ENCODE measurements at regions not wholly inside any gene's neighbourhood (a gene's known extent, or its start where the extent isn't known, plus 50 kb on each side); places are given as distances from the start of the nearest gene placed in this dataset.

DNA sequence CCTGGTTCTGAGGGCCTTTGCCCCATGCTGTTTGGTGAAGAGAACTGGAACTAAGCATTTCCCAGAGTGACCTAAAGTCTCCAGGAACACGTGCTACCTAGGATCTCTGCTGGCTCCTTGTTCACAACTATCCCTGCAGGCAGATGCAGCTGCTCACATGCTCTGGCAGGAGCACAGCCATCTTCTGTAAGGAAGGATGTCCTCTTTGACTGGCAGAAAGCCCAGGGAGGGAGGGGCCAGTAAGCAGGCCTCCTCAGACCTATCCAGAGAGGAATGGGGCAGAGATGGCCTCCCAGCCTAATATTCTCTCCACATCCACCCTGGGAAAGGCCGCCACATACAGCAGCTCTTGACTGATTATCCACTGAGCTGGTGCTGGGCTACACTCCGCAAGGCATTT lies 142.8 kb upstream of the EOLA2 start:
- Histone ChIP-seq H3K27me3 (no peaks in the 10 kb centered on the region), H3K9me3 (no peaks in the 10 kb centered on the region), H3K4me1 (ENCODE audit: control insufficient read depth in 1 of 2, insufficient read depth in 1 of 2, low read depth in 1 of 2, low read length in 1 of 2) (no peaks in the 10 kb centered on the region), H3K27ac (no peak overlapping the region), H3K4me3 (ENCODE audit: low read depth in 1 of 2, low read length in 1 of 2) (no peak overlapping the region), H3K36me3 (no peaks in the 10 kb centered on the region)
- TF ChIP-seq, protein P1, sequence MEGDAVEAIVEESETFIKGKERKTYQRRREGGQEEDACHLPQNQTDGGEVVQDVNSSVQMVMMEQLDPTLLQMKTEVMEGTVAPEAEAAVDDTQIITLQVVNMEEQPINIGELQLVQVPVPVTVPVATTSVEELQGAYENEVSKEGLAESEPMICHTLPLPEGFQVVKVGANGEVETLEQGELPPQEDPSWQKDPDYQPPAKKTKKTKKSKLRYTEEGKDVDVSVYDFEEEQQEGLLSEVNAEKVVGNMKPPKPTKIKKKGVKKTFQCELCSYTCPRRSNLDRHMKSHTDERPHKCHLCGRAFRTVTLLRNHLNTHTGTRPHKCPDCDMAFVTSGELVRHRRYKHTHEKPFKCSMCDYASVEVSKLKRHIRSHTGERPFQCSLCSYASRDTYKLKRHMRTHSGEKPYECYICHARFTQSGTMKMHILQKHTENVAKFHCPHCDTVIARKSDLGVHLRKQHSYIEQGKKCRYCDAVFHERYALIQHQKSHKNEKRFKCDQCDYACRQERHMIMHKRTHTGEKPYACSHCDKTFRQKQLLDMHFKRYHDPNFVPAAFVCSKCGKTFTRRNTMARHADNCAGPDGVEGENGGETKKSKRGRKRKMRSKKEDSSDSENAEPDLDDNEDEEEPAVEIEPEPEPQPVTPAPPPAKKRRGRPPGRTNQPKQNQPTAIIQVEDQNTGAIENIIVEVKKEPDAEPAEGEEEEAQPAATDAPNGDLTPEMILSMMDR (IDR thresholded peaks at IDR 0.05): no peak

DNA sequence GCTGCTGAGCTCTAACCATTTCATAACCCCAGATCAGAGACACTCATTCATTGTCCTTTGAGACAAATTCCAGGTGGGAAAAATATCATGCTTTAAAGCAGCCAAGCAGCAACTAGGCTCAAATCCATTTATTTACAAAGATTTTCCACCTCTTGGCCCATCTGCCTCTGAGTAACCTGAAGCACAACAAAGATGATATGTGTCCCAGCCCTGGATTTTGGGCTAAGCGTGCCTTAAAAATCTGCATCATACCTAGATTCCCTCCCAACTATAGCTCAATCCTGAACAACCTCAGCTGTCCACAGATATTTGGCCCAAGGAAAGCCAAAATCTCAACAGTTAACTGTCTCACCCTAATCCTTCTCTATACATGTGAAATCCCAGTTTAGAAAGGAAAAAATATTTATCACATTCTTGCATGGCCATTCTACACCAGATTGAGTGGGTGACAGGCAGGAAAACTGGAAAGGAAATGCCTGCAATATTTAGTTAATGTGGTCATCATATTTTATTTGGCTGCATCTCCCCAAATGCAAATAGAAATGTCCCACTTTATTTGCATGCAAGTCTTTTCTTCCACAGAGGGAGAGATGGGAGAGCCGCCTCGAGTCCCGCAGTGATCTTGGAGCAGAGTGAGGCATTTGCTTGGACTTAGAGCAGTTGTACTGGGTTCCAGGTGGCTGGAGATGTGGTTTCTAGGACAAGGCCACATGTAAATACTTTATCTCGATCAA lies 146.4 kb upstream of the EOLA2 start:
- no peaks in the 10 kb centered on the region for H3K4me1 ChIP-seq (ENCODE audit: control insufficient read depth in 1 of 2, insufficient read depth in 1 of 2, low read depth in 1 of 2, low read length in 1 of 2)
- no peak overlapping the region for H3K27ac ChIP-seq
- H3K9me3 ChIP-seq: no peaks in the 10 kb centered on the region
- TF ChIP-seq, protein P1 (IDR thresholded peaks at IDR 0.05): no peak
- no peaks in the 10 kb centered on the region for H3K36me3 ChIP-seq
- no peak overlapping the region for H3K4me3 ChIP-seq (ENCODE audit: low read depth in 1 of 2, low read length in 1 of 2)
- H3K27me3 ChIP-seq: no peaks in the 10 kb centered on the region

DNA sequence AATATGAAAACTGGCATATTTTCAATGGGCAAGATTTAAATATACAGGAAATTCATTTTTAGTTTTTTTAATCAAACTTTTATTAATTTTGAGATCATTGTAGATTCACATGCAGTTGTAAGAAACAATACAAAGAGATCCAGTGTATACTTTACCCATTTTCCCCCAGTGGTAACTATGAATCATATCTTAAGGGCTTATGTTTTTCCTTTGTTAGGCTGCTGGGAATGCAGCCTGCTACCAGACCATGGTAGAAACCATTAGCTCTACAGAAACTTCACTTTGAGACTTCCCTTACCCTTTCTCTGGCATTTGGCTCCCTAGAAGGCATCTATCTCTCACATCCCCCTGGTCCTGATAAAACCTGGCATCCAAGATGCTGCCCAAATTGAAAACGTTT lies 147.6 kb upstream of the EOLA2 start:
- Histone ChIP-seq H3K36me3 (no peaks in the 10 kb centered on the region), H3K4me1 (ENCODE audit: control insufficient read depth in 1 of 2, insufficient read depth in 1 of 2, low read depth in 1 of 2, low read length in 1 of 2) (no peaks in the 10 kb centered on the region), H3K27me3 (no peaks in the 10 kb centered on the region), H3K9me3 (no peaks in the 10 kb centered on the region), H3K4me3 (ENCODE audit: low read depth in 1 of 2, low read length in 1 of 2) (no peak overlapping the region), H3K27ac (no peak overlapping the region)
- TF ChIP-seq, protein P1 (IDR thresholded peaks at IDR 0.05): no peak

DNA sequence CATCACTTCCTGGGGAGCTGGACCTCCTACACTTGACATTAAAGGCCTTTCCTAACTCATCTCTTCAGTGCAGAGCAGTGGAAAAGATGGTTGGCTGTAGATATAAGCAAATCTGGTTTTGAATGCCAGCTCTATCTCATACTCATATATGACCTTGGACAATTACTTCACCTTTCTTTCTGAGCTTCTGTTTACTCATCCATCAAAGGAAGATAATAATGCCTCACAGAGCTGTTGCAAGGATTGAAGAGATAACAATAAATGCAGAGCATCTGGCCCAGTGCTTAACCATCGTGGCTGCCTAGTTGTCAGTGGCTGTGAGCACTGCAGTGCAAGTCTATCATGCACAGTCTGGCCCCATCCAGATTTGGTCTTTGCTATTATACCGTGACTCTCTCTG lies 148.1 kb upstream of the EOLA2 start:
- H3K9me3 ChIP-seq: no peaks in the 10 kb centered on the region
- no peak overlapping the region for H3K4me3 ChIP-seq (ENCODE audit: low read depth in 1 of 2, low read length in 1 of 2)
- H3K27me3 ChIP-seq: no peaks in the 10 kb centered on the region
- H3K36me3 ChIP-seq: no peaks in the 10 kb centered on the region
- no peak overlapping the region for H3K27ac ChIP-seq
- TF ChIP-seq, protein P1 (IDR thresholded peaks at IDR 0.05): no peak
- no peaks in the 10 kb centered on the region for H3K4me1 ChIP-seq (ENCODE audit: control insufficient read depth in 1 of 2, insufficient read depth in 1 of 2, low read depth in 1 of 2, low read length in 1 of 2)

GRCh38 chrX:150087612-150088011 lies 149.3 kb upstream of the EOLA2 start:
- no peak overlapping the region for H3K4me3 ChIP-seq (ENCODE audit: low read depth in 1 of 2, low read length in 1 of 2)
- no peaks in the 10 kb centered on the region for H3K27me3 ChIP-seq
- H3K27ac ChIP-seq: no peak overlapping the region
- H3K9me3 ChIP-seq: no peaks in the 10 kb centered on the region
- H3K4me1 ChIP-seq (ENCODE audit: control insufficient read depth in 1 of 2, insufficient read depth in 1 of 2, low read depth in 1 of 2, low read length in 1 of 2): no peaks in the 10 kb centered on the region
- no peaks in the 10 kb centered on the region for H3K36me3 ChIP-seq
- TF ChIP-seq, protein P1 (IDR thresholded peaks at IDR 0.05): no peak

Measured in neutrophil (primary cell).